SH-SY5Y (cell line): ENCODE measurements at regions not wholly inside any gene's neighbourhood (a gene's known extent, or its start where the extent isn't known, plus 50 kb on each side); places are given as distances from the start of the nearest gene placed in this dataset.

Source experiments
- GATA2 ChIP-seq: IDR thresholded peaks from 2 replicates; pipeline ENCODE4 v1.6.1; 2011; ENCODE audit warnings: mild to moderate bottlenecking, low read depth, low read length
- GATA3 ChIP-seq: IDR thresholded peaks from 2 replicates; pipeline ENCODE4 v1.6.1; 2011; ENCODE audit warnings: low read depth, mild to moderate bottlenecking, low read length, moderate library complexity

DNA sequence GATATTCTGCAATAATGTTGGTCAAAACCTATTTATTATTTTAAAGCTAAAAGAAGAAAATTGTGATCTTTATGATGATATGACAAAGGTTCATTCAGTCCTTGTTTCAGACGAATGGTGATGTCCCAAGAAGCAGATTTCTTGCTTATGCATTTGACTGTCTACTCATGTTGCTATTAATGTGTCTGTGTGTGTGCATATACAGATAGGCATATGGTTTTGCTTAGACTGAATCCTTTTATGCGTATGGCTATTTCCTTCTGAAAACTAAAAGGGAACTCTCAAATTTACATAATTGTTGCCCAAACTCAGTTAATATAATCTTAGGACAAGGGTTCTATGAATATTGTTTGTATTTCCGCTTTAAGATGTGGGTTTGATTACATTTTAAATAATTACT lies 632.3 kb upstream of the SETBP1 start:
- TF ChIP-seq GATA2, result no peak
- TF ChIP-seq GATA3, result no peak
